ENCODE measurements at regions not wholly inside any gene's neighbourhood (a gene's known extent, or its start where the extent isn't known, plus 50 kb on each side); places are given as distances from the start of the nearest gene placed in this dataset.

GRCh38 chr16:79543219-79543618, 57.3 kb downstream of the MAF start:
- no peak for DNase-seq (ENCODE audit: low read depth in 2 of 2)

GRCh38 chr16:79542237-79542774, 58.2 kb downstream of the MAF start:
- no peak for DNase-seq (ENCODE audit: low read depth in 2 of 2)

DNA sequence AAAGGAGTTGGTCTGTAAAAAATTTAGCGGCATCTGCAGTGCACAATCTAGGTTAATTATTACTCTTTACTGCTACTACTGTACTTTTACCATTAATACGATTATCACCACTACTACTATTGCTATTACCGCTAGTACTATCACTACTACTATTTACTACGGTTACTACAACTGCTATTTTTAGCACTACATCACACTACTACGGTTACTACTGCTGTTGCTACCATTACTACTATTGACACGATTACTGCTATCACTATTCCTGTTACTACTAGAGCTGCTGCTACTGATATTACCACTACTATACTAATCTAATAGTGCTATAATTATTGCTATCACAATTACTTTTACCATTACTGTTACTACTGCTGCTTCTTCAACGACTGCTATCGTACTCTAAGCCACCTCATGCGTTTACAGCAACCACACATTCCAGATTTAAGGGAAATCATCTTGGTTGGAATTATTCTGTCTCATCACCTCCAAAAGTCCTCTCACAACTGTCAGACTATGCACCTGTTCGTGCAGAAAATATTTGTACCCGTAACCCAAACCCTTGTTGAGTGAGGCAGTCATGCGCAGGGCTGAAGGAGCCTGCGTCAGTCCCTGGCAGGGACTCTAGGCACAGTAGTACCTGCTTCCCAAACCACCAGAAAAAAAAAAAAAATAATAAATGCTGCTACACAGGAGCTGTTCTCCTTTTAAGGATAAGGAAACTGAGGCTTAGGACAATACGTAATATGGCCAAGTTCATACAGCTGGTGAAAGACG, 59.5 kb downstream of the MAF start:
- no peak for DNase-seq (ENCODE audit: low read depth in 2 of 2)

DNA sequence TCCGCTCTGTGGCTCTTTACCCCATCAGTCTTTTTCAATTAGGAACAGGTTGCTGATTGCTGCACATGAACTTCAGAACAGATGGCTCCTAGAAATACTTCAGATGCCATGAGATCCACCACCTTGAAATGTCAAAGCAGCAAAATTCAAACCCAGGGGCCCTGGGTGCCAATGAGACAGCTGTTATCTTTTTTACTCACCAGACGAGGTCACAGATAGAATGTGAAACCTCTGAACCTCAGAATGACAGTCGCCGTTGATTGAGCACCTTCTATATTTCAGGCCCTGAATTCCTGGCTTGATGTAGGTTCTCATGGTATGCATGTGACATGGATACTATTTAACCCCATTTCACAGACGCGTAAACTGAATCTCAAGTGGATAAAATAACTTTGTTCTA, 63.0 kb downstream of the MAF start:
- DNase-seq (ENCODE audit: low read depth in 2 of 2): no peak

GRCh38 chr16:79536958-79537357, 63.6 kb downstream of the MAF start:
- DNase-seq (ENCODE audit: low read depth in 2 of 2): no peak

DNA sequence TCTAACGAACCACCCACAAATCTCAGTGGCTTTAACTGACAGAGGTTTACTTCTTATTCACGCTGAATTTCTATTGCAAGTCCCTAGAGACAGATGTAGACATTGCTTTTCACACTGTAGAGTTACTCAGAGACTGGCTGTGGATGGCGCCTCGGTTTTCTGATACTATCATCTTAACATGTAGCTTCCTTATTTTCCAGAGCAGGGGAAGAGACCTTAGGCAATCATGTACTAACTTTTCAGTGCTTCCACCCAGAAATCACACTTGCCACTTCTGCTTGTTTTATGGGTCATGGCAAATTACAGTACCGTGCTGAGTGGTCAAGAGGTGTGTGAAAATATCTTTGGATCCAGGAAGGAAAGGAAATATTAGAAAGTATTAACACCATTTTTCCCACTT, 65.4 kb downstream of the MAF start:
- DNase-seq (ENCODE audit: low read depth in 2 of 2): no peak

DNA sequence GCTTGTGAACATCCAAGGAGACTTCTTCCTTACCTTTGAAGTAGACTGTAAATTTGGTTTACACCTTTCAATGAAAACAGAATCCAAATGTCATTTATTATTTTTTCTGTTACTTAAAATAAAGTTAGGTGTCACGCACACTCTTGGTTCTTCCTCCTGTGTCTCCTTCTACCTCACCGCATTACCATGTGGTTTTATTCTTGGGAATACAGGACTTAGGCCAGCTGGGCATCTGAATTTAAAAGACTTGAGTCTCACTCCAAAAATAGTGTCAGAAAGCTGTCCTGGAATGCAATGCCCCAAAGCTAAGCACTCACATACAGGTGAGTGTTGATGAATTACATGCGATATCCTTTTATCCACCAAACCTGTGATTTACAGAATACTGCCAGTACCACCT, 66.4 kb downstream of the MAF start:
- DNase-seq (ENCODE audit: low read depth in 2 of 2): no peak

DNA sequence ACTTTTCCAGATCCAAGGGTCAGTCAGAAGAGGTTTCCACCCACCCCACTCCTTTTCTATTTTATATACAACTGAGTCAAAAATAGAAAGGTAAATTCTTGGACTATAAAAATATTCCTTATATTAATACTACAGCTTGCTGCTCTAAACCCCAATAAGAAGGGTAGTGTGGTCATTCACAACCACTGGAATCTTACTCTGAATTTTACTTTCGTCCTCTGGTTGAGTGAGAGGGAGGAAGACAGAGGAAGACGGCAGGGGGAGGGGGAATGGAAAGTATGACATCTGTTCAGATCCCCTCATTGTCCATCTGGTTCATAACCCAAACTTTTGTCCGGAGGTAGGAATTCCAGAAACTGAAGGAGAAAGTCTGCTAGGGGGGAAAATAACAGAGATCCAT, 67.2 kb downstream of the MAF start:
- no peak for DNase-seq (ENCODE audit: low read depth in 2 of 2)

GRCh38 chr16:79532785-79533184, 67.8 kb downstream of the MAF start:
- no peak for DNase-seq (ENCODE audit: low read depth in 2 of 2)

DNA sequence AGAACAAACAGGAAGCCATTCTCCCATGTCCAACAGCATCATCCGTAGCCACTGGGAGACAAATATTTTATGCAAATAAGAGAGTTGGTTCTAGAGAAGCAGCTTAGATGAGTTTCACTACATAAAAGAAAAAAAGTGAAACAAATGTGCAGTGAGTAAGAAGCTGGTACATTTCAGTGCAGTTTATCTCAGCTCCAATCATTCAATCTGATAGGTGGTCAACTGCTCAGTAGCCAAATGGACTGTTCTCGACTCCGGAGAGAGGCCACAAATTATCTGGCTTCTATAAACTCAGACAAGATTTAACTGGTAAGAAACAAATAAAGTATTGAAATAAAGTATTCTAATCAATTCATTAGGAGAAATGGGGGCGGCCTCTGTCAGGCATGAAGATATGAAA, 68.3 kb downstream of the MAF start:
- no peak for DNase-seq (ENCODE audit: low read depth in 2 of 2)

DNA sequence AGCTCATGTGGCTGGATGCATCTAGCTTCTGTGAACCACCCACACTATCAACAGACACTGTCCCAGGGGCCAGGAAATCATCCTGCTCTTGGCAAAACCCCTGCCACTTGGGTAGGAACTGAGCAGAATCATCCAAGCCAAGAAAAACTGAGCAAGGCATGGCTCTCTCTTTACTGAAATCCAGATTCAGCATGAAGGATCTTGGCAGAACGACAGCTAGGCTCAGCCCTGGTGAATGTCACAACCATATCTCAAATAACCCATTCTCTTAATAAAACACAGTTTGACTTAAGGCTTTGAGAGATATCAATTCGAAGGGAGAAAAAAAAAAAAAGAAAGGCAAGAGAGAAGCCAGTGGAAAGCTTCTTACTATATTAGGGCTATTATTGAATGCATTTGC, 72.2 kb downstream of the MAF start:
- no peak for DNase-seq (ENCODE audit: low read depth in 2 of 2)

- DNase-seq (ENCODE audit: low read depth in 2 of 2): no peak
These were observed 76.6 kb downstream of the MAF start for GRCh38 chr16:79523971-79524370.

DNA sequence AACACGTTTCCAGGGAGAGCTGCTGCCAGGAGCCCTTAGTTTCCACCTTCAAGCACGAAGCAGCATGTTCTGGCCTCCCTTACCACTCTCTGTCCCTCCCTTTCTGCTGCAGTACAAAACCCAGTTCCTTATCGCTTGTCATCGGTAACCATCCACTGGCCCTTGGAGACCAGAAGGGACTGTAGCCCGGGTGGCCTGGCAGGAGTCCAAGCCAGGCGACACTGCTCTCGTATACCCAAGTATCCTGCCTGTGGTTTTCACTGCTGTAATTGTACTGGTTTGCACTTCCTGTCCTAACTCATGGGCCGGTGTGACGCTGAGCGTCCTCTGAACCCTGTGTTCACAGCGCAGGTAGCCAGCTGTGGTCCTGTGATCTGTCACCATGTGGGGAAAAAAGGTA, 81.1 kb downstream of the MAF start:
- DNase-seq (ENCODE audit: low read depth in 2 of 2): no peak

DNA sequence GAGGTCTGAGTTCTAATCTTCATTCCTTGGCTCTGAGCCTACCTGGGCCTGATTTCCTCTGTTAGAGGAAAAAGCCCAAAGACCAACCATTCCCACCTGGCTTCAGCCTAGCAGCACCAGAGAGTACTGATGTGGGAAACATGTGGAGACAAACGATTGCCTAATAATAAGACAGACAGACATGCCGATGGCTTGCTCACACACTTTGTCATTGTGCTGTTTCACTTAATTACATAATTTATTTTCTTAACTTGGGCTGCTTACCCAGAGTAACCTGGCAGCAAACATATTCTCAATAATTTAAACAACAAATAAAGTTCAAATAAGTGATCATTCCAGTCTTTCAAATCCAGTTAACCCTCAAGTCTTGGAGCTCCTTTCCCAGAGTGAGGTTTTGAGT, 83.4 kb downstream of the MAF start:
- no peak for DNase-seq (ENCODE audit: low read depth in 2 of 2)

- DNase-seq (ENCODE audit: low read depth in 2 of 2): no peak
These were observed 89.7 kb downstream of the MAF start for GRCh38 chr16:79510879-79511278.

DNA sequence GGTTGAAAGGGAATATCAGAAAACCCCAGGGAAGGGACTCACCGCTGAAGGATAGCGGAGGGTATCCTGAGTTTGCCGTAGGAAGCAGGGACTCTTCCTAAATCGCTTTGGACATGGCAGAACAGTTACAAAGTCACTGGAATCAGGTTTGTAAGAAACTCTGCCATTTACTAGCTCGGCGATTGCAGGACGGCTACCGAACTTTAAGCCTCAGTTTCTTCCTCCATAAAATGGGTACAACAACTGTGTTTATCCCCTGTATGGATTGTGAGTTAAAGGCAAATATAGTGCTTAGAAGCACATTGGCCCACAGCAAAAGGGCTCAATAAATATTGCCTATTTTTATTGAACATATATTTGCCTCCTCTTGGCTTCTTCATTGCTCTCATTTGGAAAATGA, 90.6 kb downstream of the MAF start:
- DNase-seq (ENCODE audit: low read depth in 2 of 2): no peak

DNA sequence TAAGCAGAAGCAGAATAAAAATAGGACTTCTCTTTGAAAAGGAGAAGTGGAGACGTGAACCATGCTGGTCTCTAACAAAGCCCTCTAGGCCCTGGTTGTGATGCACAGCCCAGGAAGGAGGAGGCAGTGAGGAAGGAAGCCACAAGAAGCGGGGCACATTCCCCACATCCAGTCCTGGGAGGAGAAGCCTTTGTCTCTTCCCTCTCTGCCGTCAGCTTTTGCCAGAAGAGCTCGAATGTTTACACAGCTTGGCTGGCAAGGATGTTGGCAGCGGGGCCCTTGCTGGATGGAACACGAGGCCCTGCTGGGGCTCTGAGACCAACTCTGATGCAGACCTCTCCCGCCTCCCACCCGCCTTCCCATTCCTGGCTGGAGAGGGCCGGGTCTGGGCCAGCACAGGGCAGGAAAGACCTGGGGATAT, 91.3 kb downstream of the MAF start:
- DNase-seq (ENCODE audit: low read depth in 2 of 2): no peak

DNA sequence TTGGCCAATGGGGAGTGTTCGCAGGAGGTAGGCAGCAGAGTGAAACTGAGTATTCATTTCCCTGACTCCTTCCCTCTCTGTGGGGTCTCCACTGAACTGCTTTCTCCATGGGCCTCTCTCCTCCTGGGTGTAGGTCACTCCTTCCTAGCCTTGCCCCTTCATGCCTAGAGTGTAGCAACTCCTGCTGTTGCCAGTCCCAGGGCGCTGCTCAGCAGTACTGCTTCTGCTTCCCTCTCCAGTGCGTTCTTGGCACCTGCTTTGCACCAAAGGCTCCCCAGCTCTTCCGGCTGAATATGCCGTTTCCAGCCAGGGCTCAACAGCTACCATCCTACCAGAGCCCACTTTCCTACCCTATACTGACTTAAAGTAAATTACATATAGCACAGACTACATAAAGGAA, 92.2 kb downstream of the MAF start:
- no peak for DNase-seq (ENCODE audit: low read depth in 2 of 2)

GRCh38 chr16:79505344-79505743, 95.2 kb downstream of the MAF start:
- DNase-seq (ENCODE audit: low read depth in 2 of 2): no peak

DNA sequence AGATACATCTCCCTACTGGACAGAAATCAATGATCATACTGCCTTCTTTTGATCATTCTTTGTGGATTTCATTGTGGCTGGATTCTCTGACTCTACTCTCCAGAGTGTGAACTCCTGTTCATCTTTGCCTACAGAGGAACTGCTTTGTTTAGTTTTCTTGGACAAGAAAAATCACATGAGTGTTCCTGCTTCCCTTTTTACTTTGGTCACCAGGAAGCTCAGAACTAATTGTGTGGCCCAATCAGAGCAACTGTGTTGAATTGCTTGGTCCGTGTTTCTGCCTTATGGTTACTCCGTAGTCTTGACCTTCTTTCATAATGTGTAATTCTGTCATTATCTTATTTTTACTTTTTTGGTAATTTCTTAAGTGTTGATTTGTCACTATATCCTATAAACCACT, 97.0 kb downstream of the MAF start:
- DNase-seq (ENCODE audit: low read depth in 2 of 2): no peak

GRCh38 chr16:79501446-79501845, 99.1 kb downstream of the MAF start:
- DNase-seq (ENCODE audit: low read depth in 2 of 2): no peak

DNA sequence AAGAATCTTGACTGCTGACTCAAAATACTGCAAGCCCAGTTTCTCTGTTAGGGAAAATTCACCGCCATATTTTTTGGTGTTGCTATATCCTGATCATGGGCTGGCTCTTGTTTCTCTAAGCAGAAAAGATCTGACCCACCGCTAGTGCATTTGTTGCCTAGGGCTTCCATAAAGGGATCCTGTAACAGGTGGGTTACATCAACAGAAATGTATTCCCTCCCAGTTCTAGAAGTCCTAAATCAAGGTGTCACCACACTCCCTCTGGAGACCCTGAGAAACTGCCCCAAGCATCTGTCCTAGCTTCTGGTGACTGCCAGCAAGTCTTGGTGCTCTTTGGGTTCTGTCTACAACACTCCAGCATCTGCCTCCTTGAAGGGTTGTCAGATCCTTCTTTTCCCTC, 99.7 kb downstream of the MAF start:
- DNase-seq (ENCODE audit: low read depth in 2 of 2): no peak

DNA sequence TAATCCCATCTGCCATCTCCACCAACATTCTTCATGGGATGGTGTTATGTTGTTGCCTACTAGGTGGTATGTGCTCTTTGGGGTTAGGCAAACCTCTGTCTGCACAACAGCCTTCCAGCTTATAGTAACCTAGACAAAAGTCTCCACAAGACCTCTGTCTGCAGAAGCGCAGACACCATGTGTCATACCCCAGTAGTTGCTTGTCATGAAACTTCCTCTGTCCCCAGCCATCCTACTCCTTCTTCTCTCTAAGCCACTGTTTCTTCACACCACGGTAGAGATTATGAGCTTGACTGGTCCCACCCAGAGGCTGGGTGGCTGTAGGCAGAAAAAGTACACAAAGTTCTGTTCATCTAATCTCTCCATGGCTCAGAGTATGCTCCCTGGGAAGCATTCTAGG, 100.3 kb downstream of the MAF start:
- DNase-seq (ENCODE audit: low read depth in 2 of 2): no peak

DNA sequence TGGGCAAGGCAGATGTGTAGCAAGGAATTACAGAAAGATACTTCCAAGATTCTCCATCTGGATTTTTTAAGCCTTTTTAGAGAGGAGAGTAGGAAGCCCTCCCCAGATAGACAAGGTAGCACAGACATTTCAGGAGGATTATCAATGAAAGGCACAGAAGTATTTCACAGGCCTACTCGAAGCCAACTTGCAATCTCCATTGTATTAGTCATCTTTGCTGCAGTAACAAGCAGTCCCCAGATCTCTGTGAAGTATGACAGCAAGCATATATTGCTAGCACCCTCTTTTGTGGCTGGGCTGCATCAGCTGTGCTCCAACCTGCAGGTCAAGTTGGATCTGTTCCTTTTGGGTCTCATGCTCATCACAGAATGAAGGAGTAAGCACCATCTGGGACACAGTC, 101.6 kb downstream of the MAF start:
- no peak for DNase-seq (ENCODE audit: low read depth in 2 of 2)
